Activated T-helper 1 cell treated with anti-CD3 and anti-CD28 coated beads, Interleukin-12 subunit alpha, Interleukin-12 subunit beta, Interleukin-2, Interleukin-4 antibody, amounts not matched to agents 30 ng/mL and 10 ng/mL and 1 ng/mL, durations not matched to agents 14 hours and 24 hours and 36 hours (primary cell): ENCODE measurements at regions not wholly inside any gene's neighbourhood (a gene's known extent, or its start where the extent isn't known, plus 50 kb on each side); places are given as distances from the start of the nearest gene placed in this dataset.
"Not testable (repeated sequence)": the region's sequence is repeated elsewhere in the genome, so short reads cannot be mapped to it uniquely, and the experiment has no call there.

Experiments used
- DNase-seq: peaks from one replicate; pipeline ENCODE4 v3.0.0; 2021; ENCODE audit warnings: low spot score
- H3K27ac Mint-ChIP-seq: one replicate; pipeline ENCODE4 v1.8.0; 2021; ENCODE audit warnings: mild to moderate bottlenecking, mixed read lengths
- H3K27me3 Mint-ChIP-seq: one replicate; pipeline ENCODE4 v1.8.0; 2022; ENCODE audit warnings: mild to moderate bottlenecking, moderate library complexity, mixed read lengths; ENCODE audit not compliant: insufficient read depth
- H3K36me3 Mint-ChIP-seq: one replicate; pipeline ENCODE4 v1.8.0; 2021; ENCODE audit warnings: low read depth, mixed read lengths
- H3K4me1 Mint-ChIP-seq: one replicate; pipeline ENCODE4 v1.8.0; 2021; ENCODE audit warnings: low read depth, mixed read lengths
- H3K4me3 Mint-ChIP-seq: one replicate; pipeline ENCODE4 v1.8.0; 2021; ENCODE audit warnings: mild to moderate bottlenecking, moderate library complexity, mixed read lengths
- H3K9me3 Mint-ChIP-seq: one replicate; pipeline ENCODE4 v1.8.0; 2021; ENCODE audit warnings: mixed read lengths
- intact Hi-C: fragments of 100-400 bp; cut with micrococcal nuclease; formaldehyde crosslinking; loops from one replicate; pipeline ENCODE4 v1.15.1; 2024

- no peak overlapping the region for H3K27ac Mint-ChIP-seq
- no peak overlapping the region for H3K4me3 Mint-ChIP-seq
- intact Hi-C loops = no loop called here
- no peaks in the 10 kb centered on the region for H3K9me3 Mint-ChIP-seq
- H3K36me3 Mint-ChIP-seq = no peaks in the 10 kb centered on the region
- no peaks in the 10 kb centered on the region for H3K4me1 Mint-ChIP-seq
- H3K27me3 Mint-ChIP-seq = peaks cover 3% of the 10 kb centered on the region
- DNase-seq = no peak
These were observed 378.8 kb downstream of the CENPW start for GRCh38 chr6:126718600-126719327.

GRCh38 chr6:126720304-126720703 is 380.4 kb downstream of the CENPW start:
- Mint-ChIP-seq H3K9me3 (no peaks in the 10 kb centered on the region), H3K4me1 (no peaks in the 10 kb centered on the region), H3K27me3 (peaks cover 3% of the 10 kb centered on the region), H3K4me3 (no peak overlapping the region), H3K27ac (no peak overlapping the region), H3K36me3 (no peaks in the 10 kb centered on the region)
- intact Hi-C loops = no loop called here
- no peak for DNase-seq

GRCh38 chr6:126721581-126722160 is 381.8 kb downstream of the CENPW start:
- H3K27me3 Mint-ChIP-seq = peaks cover 2% of the 10 kb centered on the region
- H3K36me3 Mint-ChIP-seq = no peaks in the 10 kb centered on the region
- H3K4me3 Mint-ChIP-seq = no peak overlapping the region
- no peaks in the 10 kb centered on the region for H3K4me1 Mint-ChIP-seq
- H3K27ac Mint-ChIP-seq = no peak overlapping the region
- intact Hi-C loops = no loop called here
- no peaks in the 10 kb centered on the region for H3K9me3 Mint-ChIP-seq
- no peak for DNase-seq

- DNase-seq = no peak
- H3K4me3 Mint-ChIP-seq = no peak overlapping the region
- intact Hi-C loops = no loop called here
- H3K27ac Mint-ChIP-seq = no peak overlapping the region
- no peaks in the 10 kb centered on the region for H3K4me1 Mint-ChIP-seq
- H3K9me3 Mint-ChIP-seq = no peaks in the 10 kb centered on the region
- no peaks in the 10 kb centered on the region for H3K36me3 Mint-ChIP-seq
- H3K27me3 Mint-ChIP-seq = peaks cover 2% of the 10 kb centered on the region
These were observed 382.5 kb downstream of the CENPW start for GRCh38 chr6:126722411-126722810.

GRCh38 chr6:126723541-126724170 is 383.7 kb downstream of the CENPW start:
- H3K27ac Mint-ChIP-seq = no peak overlapping the region
- no peak overlapping the region for H3K4me3 Mint-ChIP-seq
- peaks cover 2% of the 10 kb centered on the region for H3K27me3 Mint-ChIP-seq
- intact Hi-C loops = no loop called here
- DNase-seq = no peak
- H3K4me1 Mint-ChIP-seq = no peaks in the 10 kb centered on the region
- no peaks in the 10 kb centered on the region for H3K36me3 Mint-ChIP-seq
- no peaks in the 10 kb centered on the region for H3K9me3 Mint-ChIP-seq

GRCh38 chr6:126724821-126725220 is 384.9 kb downstream of the CENPW start:
- H3K36me3 Mint-ChIP-seq = no peaks in the 10 kb centered on the region

GRCh38 chr6:126726454-126726853 is 386.5 kb downstream of the CENPW start:
- H3K27me3 Mint-ChIP-seq, H3K27ac Mint-ChIP-seq, H3K9me3 Mint-ChIP-seq, H3K36me3 Mint-ChIP-seq, intact Hi-C loops, H3K4me3 Mint-ChIP-seq, DNase-seq, H3K4me1 Mint-ChIP-seq: not testable (repeated sequence)

More at GRCh38 chr6:126724821-126725220, 384.9 kb downstream of the CENPW start:
- no peak for DNase-seq
- H3K27me3 Mint-ChIP-seq = peaks cover 2% of the 10 kb centered on the region
- no peaks in the 10 kb centered on the region for H3K4me1 Mint-ChIP-seq
- intact Hi-C loops = no loop called here
- no peak overlapping the region for H3K27ac Mint-ChIP-seq
- no peak overlapping the region for H3K4me3 Mint-ChIP-seq
- H3K9me3 Mint-ChIP-seq = no peaks in the 10 kb centered on the region

GRCh38 chr6:126738146-126738545 is 380.3 kb upstream of the RSPO3 start:
- no peak overlapping the region for H3K4me3 Mint-ChIP-seq
- intact Hi-C loops = no loop called here
- no peaks in the 10 kb centered on the region for H3K27me3 Mint-ChIP-seq
- no peaks in the 10 kb centered on the region for H3K9me3 Mint-ChIP-seq
- H3K36me3 Mint-ChIP-seq = no peaks in the 10 kb centered on the region
- no peak for DNase-seq
- H3K27ac Mint-ChIP-seq = no peak overlapping the region
- no peaks in the 10 kb centered on the region for H3K4me1 Mint-ChIP-seq

GRCh38 chr6:126738641-126739040 is 379.8 kb upstream of the RSPO3 start:
- DNase-seq = no peak
- Mint-ChIP-seq H3K9me3 (no peaks in the 10 kb centered on the region), H3K4me1 (no peaks in the 10 kb centered on the region), H3K36me3 (no peaks in the 10 kb centered on the region), H3K27me3 (no peaks in the 10 kb centered on the region), H3K27ac (no peak overlapping the region), H3K4me3 (no peak overlapping the region)
- intact Hi-C loops = no loop called here

- H3K27me3 Mint-ChIP-seq = no peaks in the 10 kb centered on the region
- H3K27ac Mint-ChIP-seq = no peak overlapping the region
- no peak for DNase-seq
- intact Hi-C loops = no loop called here
- H3K9me3 Mint-ChIP-seq = no peaks in the 10 kb centered on the region
- no peak overlapping the region for H3K4me3 Mint-ChIP-seq
- H3K36me3 Mint-ChIP-seq = no peaks in the 10 kb centered on the region
- no peaks in the 10 kb centered on the region for H3K4me1 Mint-ChIP-seq
These were observed 375.4 kb upstream of the RSPO3 start for GRCh38 chr6:126743076-126743475.

GRCh38 chr6:126747728-126748540 is 370.5 kb upstream of the RSPO3 start:
- Mint-ChIP-seq H3K4me1 (no peaks in the 10 kb centered on the region), H3K27me3 (no peaks in the 10 kb centered on the region), H3K4me3 (no peak overlapping the region), H3K27ac (no peak overlapping the region), H3K9me3 (no peaks in the 10 kb centered on the region), H3K36me3 (no peaks in the 10 kb centered on the region)
- intact Hi-C loops = no loop called here
- DNase-seq = no peak

GRCh38 chr6:126753606-126754005 is 364.9 kb upstream of the RSPO3 start:
- H3K4me3 Mint-ChIP-seq = no peak overlapping the region
- intact Hi-C loops = no loop called here
- H3K9me3 Mint-ChIP-seq = no peaks in the 10 kb centered on the region
- DNase-seq = no peak
- no peak overlapping the region for H3K27ac Mint-ChIP-seq
- H3K36me3 Mint-ChIP-seq = no peaks in the 10 kb centered on the region
- H3K27me3 Mint-ChIP-seq = no peaks in the 10 kb centered on the region
- H3K4me1 Mint-ChIP-seq = no peaks in the 10 kb centered on the region

GRCh38 chr6:126761854-126762253 is 356.6 kb upstream of the RSPO3 start:
- Mint-ChIP-seq H3K9me3 (no peaks in the 10 kb centered on the region), H3K36me3 (no peaks in the 10 kb centered on the region)
- intact Hi-C loops = no loop called here

More at GRCh38 chr6:126761854-126762253, 356.6 kb upstream of the RSPO3 start:
- Mint-ChIP-seq H3K27ac (no peak overlapping the region), H3K4me1 (no peaks in the 10 kb centered on the region), H3K4me3 (no peak overlapping the region), H3K27me3 (no peaks in the 10 kb centered on the region)
- DNase-seq = no peak
